HCT116 (cell line): ENCODE measurements at regions not wholly inside any gene's neighbourhood (a gene's known extent, or its start where the extent isn't known, plus 50 kb on each side); places are given as distances from the start of the nearest gene placed in this dataset.

Experiments used
- ATAC-seq: fragments of 200-7000 bp; cut with Tn5 transposase; 2 replicates; pipeline ENCODE4 v1.9.1; 2020; ENCODE audit warnings: mild to moderate bottlenecking, moderate library complexity
- BruUV-seq: library from RNA; stranded (reverse); fragments of 400-500 nt; replicated peaks from 2 replicates; lab custom pipeline; 2021; lab: Mats Ljungman, UMichigan
- CTCF ChIA-PET: fragments of 300-600 bp; sonication (Branson Sonifier 250); formaldehyde crosslinking; loops from one replicate; lab custom pipeline; 2021; ENCODE audit warnings: antibody characterized with exemption; lab: Charles Lee
- POLR2A ChIA-PET: fragments of 300-600, 350-600 bp; sonication (Branson Sonifier 250); formaldehyde crosslinking; loops from one replicate; lab custom pipeline; 2021; ENCODE audit warnings: antibody characterized with exemption; lab: Charles Lee
- RAD21 ChIA-PET, 2 experiments: fragments of 300-600 bp; sonication (Branson Sonifier 250); formaldehyde crosslinking; loops; one replicate each; lab custom pipeline; 2023; ENCODE audit warnings: low total read pairs in 2 of 2; ENCODE audit not compliant: uncharacterized antibody in 2 of 2, unreplicated experiment in 2 of 2, low non-redundant PET in 1 of 2; lab: Charles Lee
- DNase-seq: peaks from one replicate; pipeline ENCODE4 v3.0.0-alpha.2; 2010; ENCODE audit warnings: low read depth, low spot score
- H2AFZ ChIP-seq: fragments of 200-600 bp; shearing (Covaris generic), sonication (generic); 2 replicates; pipeline ENCODE4 v1.6.1; 2017; ENCODE audit warnings: low read depth, mixed run types, mixed read lengths, antibody characterized with exemption, low read length; ENCODE audit not compliant: poor library complexity, severe bottlenecking
- H3K27ac ChIP-seq: 2 replicates; pipeline ENCODE4 v1.5.1; 2012; ENCODE audit warnings: low read depth, low read length
- H3K27me3 ChIP-seq: fragments of 200-600 bp; sonication (generic); 2 replicates; pipeline ENCODE4 v1.6.1; 2016; ENCODE audit warnings: mixed run types, low read length, mixed read lengths; ENCODE audit not compliant: insufficient read depth
- H3K36me3 ChIP-seq, 2 experiments: fragments of 200-500 bp in 1 of 2; fragments of 200-600 bp in 1 of 2; sonication (Bioruptor generic) in 1 of 2; sonication (generic) in 1 of 2; 2 replicates each; pipeline versions ENCODE4 v1.5.1 to v1.6.1; 2014 to 2016; ENCODE audit warnings: low read length in 2 of 2, inconsistent platforms in 1 of 2, mixed read lengths in 1 of 2, mixed run types in 1 of 2; ENCODE audit not compliant: insufficient read depth in 2 of 2, control insufficient read depth in 1 of 2
- H3K4me1 ChIP-seq, 2 experiments: fragments of 200-600 bp in 1 of 2; sonication (generic) in 1 of 2; 2 replicates each; pipeline versions ENCODE4 v1.5.1 to v1.6.1; 2012 to 2017; ENCODE audit warnings: low read length in 2 of 2, inconsistent platforms in 1 of 2, mild to moderate bottlenecking in 1 of 2, mixed read lengths in 1 of 2, mixed run types in 1 of 2, moderate library complexity in 1 of 2; ENCODE audit not compliant: insufficient read depth in 2 of 2, control insufficient read depth in 1 of 2
- H3K4me2 ChIP-seq: fragments of 200-600 bp; sonication (generic); 2 replicates; pipeline ENCODE4 v1.6.1; 2017; ENCODE audit warnings: mixed run types, low read length, mixed read lengths
- H3K4me3 ChIP-seq, 2 experiments: fragments of 200-600 bp in 1 of 2; sonication (generic) in 1 of 2; replicated peaks in 1 of 2; 2 replicates each; pipeline ENCODE4 v1.5.1; 2011 to 2016; ENCODE audit warnings: low read length in 2 of 2, control low read depth in 1 of 2, low read depth in 1 of 2, mild to moderate bottlenecking in 1 of 2, mixed read lengths in 1 of 2, mixed run types in 1 of 2
- H3K79me2 ChIP-seq: fragments of 200-600 bp; sonication (generic); 2 replicates; pipeline ENCODE4 v1.6.1; 2017; ENCODE audit warnings: mild to moderate bottlenecking, mixed run types, low read length, moderate library complexity, mixed read lengths; ENCODE audit not compliant: insufficient read depth
- H3K9ac ChIP-seq: fragments of 200-600 bp; sonication (generic); 2 replicates; pipeline ENCODE4 v1.6.1; 2016; ENCODE audit warnings: low read length, mixed read lengths
- H3K9me2 ChIP-seq: fragments of 200-600 bp; sonication (generic), shearing (Covaris generic); 2 replicates; pipeline ENCODE4 v1.6.1; 2017; ENCODE audit warnings: mixed run types, mild to moderate bottlenecking, moderate library complexity; ENCODE audit not compliant: insufficient read depth
- H3K9me3 ChIP-seq, 2 experiments: fragments of 200-500 bp in 1 of 2; fragments of 200-600 bp in 1 of 2; sonication (Bioruptor generic) in 1 of 2; sonication (generic) in 1 of 2; 2 replicates each; pipeline ENCODE4 v1.6.1; 2014 to 2017; ENCODE audit warnings: low read length in 2 of 2, mixed read lengths in 2 of 2, inconsistent platforms in 1 of 2, low read depth in 1 of 2, mild to moderate bottlenecking in 1 of 2, mixed run types in 1 of 2, moderate library complexity in 1 of 2; ENCODE audit not compliant: control insufficient read depth in 1 of 2, insufficient read depth in 1 of 2
- H4K20me1 ChIP-seq: fragments of 200-600 bp; sonication (generic), shearing (Covaris generic); 2 replicates; pipeline ENCODE4 v1.6.1; 2017; ENCODE audit warnings: mixed run types, mild to moderate bottlenecking, moderate library complexity; ENCODE audit not compliant: insufficient read depth
- EGR1 ChIP-seq: IDR thresholded peaks from 2 replicates; pipeline ENCODE4 v1.6.1; 2012; ENCODE audit warnings: low read depth
- ELF1 ChIP-seq: IDR thresholded peaks from 2 replicates; pipeline ENCODE4 v1.6.1; 2012; ENCODE audit warnings: low read depth, borderline replicate concordance
- EZH2phosphoT487 ChIP-seq: fragments of 200-600 bp; IDR thresholded peaks from 2 replicates; pipeline ENCODE4 v1.6.1; 2018; ENCODE audit warnings: antibody characterized with exemption, borderline replicate concordance
- FOSL1 ChIP-seq: IDR thresholded peaks from 2 replicates; pipeline ENCODE4 v1.6.1; 2012; ENCODE audit warnings: low read depth
- JUND ChIP-seq: IDR thresholded peaks from 2 replicates; pipeline ENCODE4 v1.6.1; 2012
- POLR2A ChIP-seq: IDR thresholded peaks from 2 replicates; pipeline ENCODE4 v1.7.0; 2011; ENCODE audit warnings: borderline replicate concordance; ENCODE audit not compliant: insufficient read depth, insufficient read length; ENCODE audit errors: extremely low read depth
- SIN3A ChIP-seq: IDR thresholded peaks from 2 replicates; pipeline ENCODE4 v1.6.1; 2012; ENCODE audit warnings: low read depth
- SP1 ChIP-seq: IDR thresholded peaks from 2 replicates; pipeline ENCODE4 v1.6.1; 2012; ENCODE audit warnings: low read depth
- SRF ChIP-seq: IDR thresholded peaks from 2 replicates; pipeline ENCODE4 v1.6.1; 2012; ENCODE audit warnings: low read depth
- ZNF274 ChIP-seq: fragments of 200-500 bp; sonication (Bioruptor generic); IDR thresholded peaks from 2 replicates; pipeline ENCODE4 v1.6.1; 2014; ENCODE audit warnings: mild to moderate bottlenecking, low read depth, low read length, inconsistent platforms
- intact Hi-C: fragments of 100-400 bp; cut with micrococcal nuclease; formaldehyde crosslinking; loops from 2 replicates; pipeline ENCODE4 v1.10.0; 2022
- TF ChIP-seq, protein P1 (sequence below), 3 experiments: fragments of 200-600 bp in 1 of 3; sonication (generic) in 1 of 3; IDR thresholded peaks in 2 of 3; conservative IDR thresholded peaks in 1 of 3; 2 replicates each; pipeline ENCODE4 v1.5.1; 2012 to 2017; ENCODE audit warnings: low read depth in 2 of 3, low read length in 2 of 3, antibody characterized with exemption in 1 of 3, borderline replicate concordance in 1 of 3, control low read depth in 1 of 3, mild to moderate bottlenecking in 1 of 3, mixed read lengths in 1 of 3, mixed run types in 1 of 3, moderate library complexity in 1 of 3; ENCODE audit not compliant: insufficient read depth in 1 of 3
- TF ChIP-seq, protein P2 (sequence below): IDR thresholded peaks from 2 replicates; pipeline ENCODE4 v1.6.1; 2012; ENCODE audit warnings: low read depth
- TF ChIP-seq, protein P3 (sequence below): IDR thresholded peaks from 2 replicates; pipeline ENCODE4 v1.6.1; 2012
- TF ChIP-seq, protein P4 (sequence below): IDR thresholded peaks from 2 replicates; pipeline ENCODE4 v1.6.1; 2011; ENCODE audit warnings: mild to moderate bottlenecking, low read length, moderate library complexity; ENCODE audit not compliant: insufficient replicate concordance; ENCODE audit errors: extremely low read depth
- TF ChIP-seq, protein P5 (sequence below): IDR thresholded peaks from 2 replicates; pipeline ENCODE4 v1.6.1; 2012

DNA sequence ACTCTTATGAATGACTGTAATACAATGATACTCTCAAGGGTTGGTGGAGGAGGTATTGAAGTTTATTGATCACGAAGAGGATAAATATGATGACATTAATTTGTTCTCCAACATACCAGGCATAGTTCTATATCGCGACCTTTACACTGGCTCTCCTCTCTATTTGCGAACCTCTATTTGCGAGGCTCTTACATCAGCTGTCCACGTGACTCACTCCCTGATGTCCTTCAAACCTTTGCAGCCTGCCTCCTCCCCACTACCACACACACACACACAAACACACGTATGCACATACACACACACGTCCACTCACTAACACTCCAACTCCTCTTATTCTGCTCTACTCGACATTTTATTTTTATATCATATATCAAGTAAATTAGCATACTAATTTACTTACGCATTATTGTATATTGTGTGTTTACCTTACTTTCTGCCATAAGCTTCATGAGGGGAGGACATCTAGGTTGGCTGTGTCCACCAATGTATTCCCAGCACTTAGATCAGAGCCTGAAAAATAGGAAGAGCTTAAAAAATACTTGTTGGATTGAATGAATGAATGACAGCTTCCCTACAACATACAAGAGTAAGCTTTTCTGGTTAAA, 53.3 kb upstream of the TNFRSF21 start (continued):
- TF ChIP-seq, protein P1, sequence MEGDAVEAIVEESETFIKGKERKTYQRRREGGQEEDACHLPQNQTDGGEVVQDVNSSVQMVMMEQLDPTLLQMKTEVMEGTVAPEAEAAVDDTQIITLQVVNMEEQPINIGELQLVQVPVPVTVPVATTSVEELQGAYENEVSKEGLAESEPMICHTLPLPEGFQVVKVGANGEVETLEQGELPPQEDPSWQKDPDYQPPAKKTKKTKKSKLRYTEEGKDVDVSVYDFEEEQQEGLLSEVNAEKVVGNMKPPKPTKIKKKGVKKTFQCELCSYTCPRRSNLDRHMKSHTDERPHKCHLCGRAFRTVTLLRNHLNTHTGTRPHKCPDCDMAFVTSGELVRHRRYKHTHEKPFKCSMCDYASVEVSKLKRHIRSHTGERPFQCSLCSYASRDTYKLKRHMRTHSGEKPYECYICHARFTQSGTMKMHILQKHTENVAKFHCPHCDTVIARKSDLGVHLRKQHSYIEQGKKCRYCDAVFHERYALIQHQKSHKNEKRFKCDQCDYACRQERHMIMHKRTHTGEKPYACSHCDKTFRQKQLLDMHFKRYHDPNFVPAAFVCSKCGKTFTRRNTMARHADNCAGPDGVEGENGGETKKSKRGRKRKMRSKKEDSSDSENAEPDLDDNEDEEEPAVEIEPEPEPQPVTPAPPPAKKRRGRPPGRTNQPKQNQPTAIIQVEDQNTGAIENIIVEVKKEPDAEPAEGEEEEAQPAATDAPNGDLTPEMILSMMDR (IDR thresholded peaks at IDR 0.05 in 2 of 3, conservative IDR thresholded peaks at IDR 0.05 in 1 of 3; ENCODE audit: borderline replicate concordance in 1 of 3, insufficient read depth in 1 of 3, low read depth in 2 of 3, low read length in 2 of 3), result no peak
- TF ChIP-seq EZH2phosphoT487 (no peak), ELF1 (no peak)

DNA sequence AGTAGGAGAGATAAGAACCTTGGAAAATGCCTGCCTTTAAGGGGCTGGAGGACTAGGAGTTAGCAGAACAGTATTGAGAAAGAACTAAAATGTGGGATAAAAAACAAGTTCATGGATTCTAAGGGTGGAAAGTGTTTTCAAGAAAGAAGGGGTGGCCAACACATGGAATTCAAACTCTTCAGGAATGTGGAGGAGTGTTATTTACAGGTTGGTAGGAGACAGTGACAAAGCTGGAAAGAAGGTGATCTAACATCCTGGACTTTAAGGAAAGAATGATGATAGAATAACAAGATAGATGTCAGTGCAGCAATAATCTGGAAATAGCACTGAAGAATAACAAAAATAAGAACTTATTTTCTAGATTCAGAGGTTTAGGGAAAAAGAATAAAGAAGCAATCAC, 54.0 kb upstream of the TNFRSF21 start:
- no peaks in the 10 kb centered on the region for H3K4me1 ChIP-seq
- H3K4me3 ChIP-seq, result no peak overlapping the region
- RAD21 ChIA-PET, result no interaction called here
- no peak overlapping the region for H3K9ac ChIP-seq
- no peak for DNase-seq
- no TSS peak for BruUV-seq
- H3K9me3 ChIP-seq, result no peaks in the 10 kb centered on the region
- H3K36me3 ChIP-seq, result no peaks in the 10 kb centered on the region
- H3K27me3 ChIP-seq, result no peaks in the 10 kb centered on the region
- H3K27ac ChIP-seq, result no peak overlapping the region
- H2AFZ ChIP-seq, result no peak overlapping the region
- H3K79me2 ChIP-seq, result no peaks in the 10 kb centered on the region
- POLR2A ChIA-PET, result no interaction called here
- CTCF ChIA-PET, result interaction anchor here (0.8 kb wide), 1 partner anchor 14 kb away, joined by 3 read pairs; no protein-coding TSS in a partner anchor
- intact Hi-C loops, result no loop called here
- no peak overlapping the region for H3K4me2 ChIP-seq
- no peaks in the 10 kb centered on the region for H4K20me1 ChIP-seq
- H3K9me2 ChIP-seq, result no peaks in the 10 kb centered on the region
- ATAC-seq, result no peak
- no peak for TF ChIP-seq ELF1
- TF ChIP-seq POLR2A, result no peak
- TF ChIP-seq, protein P2, sequence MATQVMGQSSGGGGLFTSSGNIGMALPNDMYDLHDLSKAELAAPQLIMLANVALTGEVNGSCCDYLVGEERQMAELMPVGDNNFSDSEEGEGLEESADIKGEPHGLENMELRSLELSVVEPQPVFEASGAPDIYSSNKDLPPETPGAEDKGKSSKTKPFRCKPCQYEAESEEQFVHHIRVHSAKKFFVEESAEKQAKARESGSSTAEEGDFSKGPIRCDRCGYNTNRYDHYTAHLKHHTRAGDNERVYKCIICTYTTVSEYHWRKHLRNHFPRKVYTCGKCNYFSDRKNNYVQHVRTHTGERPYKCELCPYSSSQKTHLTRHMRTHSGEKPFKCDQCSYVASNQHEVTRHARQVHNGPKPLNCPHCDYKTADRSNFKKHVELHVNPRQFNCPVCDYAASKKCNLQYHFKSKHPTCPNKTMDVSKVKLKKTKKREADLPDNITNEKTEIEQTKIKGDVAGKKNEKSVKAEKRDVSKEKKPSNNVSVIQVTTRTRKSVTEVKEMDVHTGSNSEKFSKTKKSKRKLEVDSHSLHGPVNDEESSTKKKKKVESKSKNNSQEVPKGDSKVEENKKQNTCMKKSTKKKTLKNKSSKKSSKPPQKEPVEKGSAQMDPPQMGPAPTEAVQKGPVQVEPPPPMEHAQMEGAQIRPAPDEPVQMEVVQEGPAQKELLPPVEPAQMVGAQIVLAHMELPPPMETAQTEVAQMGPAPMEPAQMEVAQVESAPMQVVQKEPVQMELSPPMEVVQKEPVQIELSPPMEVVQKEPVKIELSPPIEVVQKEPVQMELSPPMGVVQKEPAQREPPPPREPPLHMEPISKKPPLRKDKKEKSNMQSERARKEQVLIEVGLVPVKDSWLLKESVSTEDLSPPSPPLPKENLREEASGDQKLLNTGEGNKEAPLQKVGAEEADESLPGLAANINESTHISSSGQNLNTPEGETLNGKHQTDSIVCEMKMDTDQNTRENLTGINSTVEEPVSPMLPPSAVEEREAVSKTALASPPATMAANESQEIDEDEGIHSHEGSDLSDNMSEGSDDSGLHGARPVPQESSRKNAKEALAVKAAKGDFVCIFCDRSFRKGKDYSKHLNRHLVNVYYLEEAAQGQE, result no peak
- no peak for TF ChIP-seq EGR1
- TF ChIP-seq, protein P3, sequence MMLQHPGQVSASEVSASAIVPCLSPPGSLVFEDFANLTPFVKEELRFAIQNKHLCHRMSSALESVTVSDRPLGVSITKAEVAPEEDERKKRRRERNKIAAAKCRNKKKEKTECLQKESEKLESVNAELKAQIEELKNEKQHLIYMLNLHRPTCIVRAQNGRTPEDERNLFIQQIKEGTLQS, result no peak
- no peak for TF ChIP-seq ZNF274
- TF ChIP-seq JUND, result no peak
- TF ChIP-seq, protein P4, sequence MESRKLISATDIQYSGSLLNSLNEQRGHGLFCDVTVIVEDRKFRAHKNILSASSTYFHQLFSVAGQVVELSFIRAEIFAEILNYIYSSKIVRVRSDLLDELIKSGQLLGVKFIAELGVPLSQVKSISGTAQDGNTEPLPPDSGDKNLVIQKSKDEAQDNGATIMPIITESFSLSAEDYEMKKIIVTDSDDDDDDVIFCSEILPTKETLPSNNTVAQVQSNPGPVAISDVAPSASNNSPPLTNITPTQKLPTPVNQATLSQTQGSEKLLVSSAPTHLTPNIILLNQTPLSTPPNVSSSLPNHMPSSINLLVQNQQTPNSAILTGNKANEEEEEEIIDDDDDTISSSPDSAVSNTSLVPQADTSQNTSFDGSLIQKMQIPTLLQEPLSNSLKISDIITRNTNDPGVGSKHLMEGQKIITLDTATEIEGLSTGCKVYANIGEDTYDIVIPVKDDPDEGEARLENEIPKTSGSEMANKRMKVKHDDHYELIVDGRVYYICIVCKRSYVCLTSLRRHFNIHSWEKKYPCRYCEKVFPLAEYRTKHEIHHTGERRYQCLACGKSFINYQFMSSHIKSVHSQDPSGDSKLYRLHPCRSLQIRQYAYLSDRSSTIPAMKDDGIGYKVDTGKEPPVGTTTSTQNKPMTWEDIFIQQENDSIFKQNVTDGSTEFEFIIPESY, result no peak
- TF ChIP-seq FOSL1, result no peak
- TF ChIP-seq SP1, result no peak
- no peak for TF ChIP-seq SIN3A
- TF ChIP-seq SRF, result no peak
- TF ChIP-seq, protein P5, sequence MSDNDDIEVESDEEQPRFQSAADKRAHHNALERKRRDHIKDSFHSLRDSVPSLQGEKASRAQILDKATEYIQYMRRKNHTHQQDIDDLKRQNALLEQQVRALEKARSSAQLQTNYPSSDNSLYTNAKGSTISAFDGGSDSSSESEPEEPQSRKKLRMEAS, result no peak
